H9 (cell line): ENCODE measurements at regions not wholly inside any gene's neighbourhood (a gene's known extent, or its start where the extent isn't known, plus 50 kb on each side); places are given as distances from the start of the nearest gene placed in this dataset.

Experiments used
- DNase-seq: peaks from one replicate; pipeline ENCODE4 v3.0.0-alpha.2; 2017
- H2AFZ ChIP-seq: one replicate; pipeline ENCODE4 v1.6.1; 2013; ENCODE audit warnings: mild to moderate bottlenecking, low read length, control low read depth, moderate library complexity
- H2AK5ac ChIP-seq: 2 replicates; pipeline ENCODE4 v1.6.1; 2013; ENCODE audit warnings: low read length, control low read depth, mixed read lengths; ENCODE audit not compliant: insufficient read length
- H2BK120ac ChIP-seq: one replicate; pipeline ENCODE4 v1.6.1; 2013; ENCODE audit warnings: low read depth, mild to moderate bottlenecking, low read length, control low read depth, inconsistent platforms; ENCODE audit not compliant: poor library complexity, severe bottlenecking
- H2BK12ac ChIP-seq: 2 replicates; pipeline ENCODE4 v1.6.1; 2013; ENCODE audit warnings: low read length, control low read depth, mixed read lengths, low read depth; ENCODE audit not compliant: insufficient read length
- H2BK15ac ChIP-seq: 2 replicates; pipeline ENCODE4 v1.6.1; 2013; ENCODE audit warnings: low read depth, low read length, control low read depth
- H2BK20ac ChIP-seq: one replicate; pipeline ENCODE4 v1.6.1; 2013; ENCODE audit warnings: low read depth, mild to moderate bottlenecking, low read length, control low read depth, inconsistent platforms; ENCODE audit not compliant: poor library complexity, severe bottlenecking
- H2BK5ac ChIP-seq: 2 replicates; pipeline ENCODE4 v1.6.1; 2013; ENCODE audit warnings: low read length, control low read depth, mixed read lengths; ENCODE audit not compliant: insufficient read length
- H3K14ac ChIP-seq: 2 replicates; pipeline ENCODE4 v1.6.1; 2013; ENCODE audit warnings: low read length, control low read depth; ENCODE audit not compliant: insufficient read depth
- H3K18ac ChIP-seq: 2 replicates; pipeline ENCODE4 v1.6.1; 2013; ENCODE audit warnings: low read depth, mild to moderate bottlenecking, mixed read lengths, low read length, control low read depth; ENCODE audit not compliant: insufficient read length
- H3K23ac ChIP-seq: 2 replicates; pipeline ENCODE4 v1.6.1; 2013; ENCODE audit warnings: low read length, control low read depth, mixed read lengths, low read depth; ENCODE audit not compliant: insufficient read length
- H3K23me2 ChIP-seq: 2 replicates; pipeline ENCODE4 v1.6.1; 2013; ENCODE audit warnings: low read depth, mild to moderate bottlenecking, mixed read lengths, low read length, control low read depth; ENCODE audit not compliant: insufficient read length, poor library complexity, severe bottlenecking
- H3K27ac ChIP-seq: 2 replicates; pipeline ENCODE4 v1.5.1; 2013; ENCODE audit warnings: low read length, control low read depth, mixed read lengths, low read depth; ENCODE audit not compliant: insufficient read length
- H3K27me3 ChIP-seq: 2 replicates; pipeline ENCODE4 v1.6.1; 2013; ENCODE audit warnings: low read length, control low read depth, inconsistent platforms; ENCODE audit not compliant: insufficient read depth
- H3K4ac ChIP-seq: 2 replicates; pipeline ENCODE4 v1.6.1; 2013; ENCODE audit warnings: low read depth, mild to moderate bottlenecking, control low read depth, inconsistent platforms, low read length, moderate library complexity
- H3K4me1 ChIP-seq: 2 replicates; pipeline ENCODE4 v1.6.1; 2013; ENCODE audit warnings: low read length, control low read depth, inconsistent platforms; ENCODE audit not compliant: insufficient read depth
- H3K4me2 ChIP-seq: 2 replicates; pipeline ENCODE4 v1.6.1; 2013; ENCODE audit warnings: low read length, control low read depth, mixed read lengths; ENCODE audit not compliant: insufficient read length, insufficient read depth
- H3K56ac ChIP-seq: 2 replicates; pipeline ENCODE4 v1.6.1; 2013; ENCODE audit warnings: low read depth, mild to moderate bottlenecking, mixed read lengths, low read length, control low read depth; ENCODE audit not compliant: insufficient read length
- H3K79me1 ChIP-seq: 2 replicates; pipeline ENCODE4 v1.6.1; 2013; ENCODE audit warnings: low read depth, mild to moderate bottlenecking, moderate library complexity, low read length, control low read depth, inconsistent platforms; ENCODE audit not compliant: insufficient read depth, poor library complexity, severe bottlenecking
- H3K79me2 ChIP-seq: 2 replicates; pipeline ENCODE4 v1.6.1; 2013; ENCODE audit warnings: low read length, control low read depth, inconsistent platforms; ENCODE audit not compliant: insufficient read depth
- H3K9ac ChIP-seq: 2 replicates; pipeline ENCODE4 v1.6.1; 2013; ENCODE audit warnings: low read length, control low read depth, mixed read lengths; ENCODE audit not compliant: insufficient read length; ENCODE audit errors: extremely low read depth
- H3K9me3 ChIP-seq: one replicate; pipeline ENCODE4 v1.6.1; 2013; ENCODE audit warnings: low read depth, low read length, inconsistent platforms; ENCODE audit not compliant: control insufficient read depth
- H3T11ph ChIP-seq: one replicate; pipeline ENCODE4 v1.6.1; 2013; ENCODE audit warnings: mild to moderate bottlenecking, low read length, control low read depth, inconsistent platforms
- H4K20me1 ChIP-seq: one replicate; pipeline ENCODE4 v1.6.1; 2013; ENCODE audit not compliant: control insufficient read depth, insufficient read length, insufficient read depth
- H4K5ac ChIP-seq: 2 replicates; pipeline ENCODE4 v1.6.1; 2013; ENCODE audit warnings: low read depth, mild to moderate bottlenecking, mixed read lengths, low read length, control low read depth; ENCODE audit not compliant: insufficient read length
- H4K8ac ChIP-seq: replicated peaks from 2 replicates; pipeline ENCODE4 v1.6.1; 2013; ENCODE audit warnings: low read length, control low read depth, mixed read lengths, low read depth; ENCODE audit not compliant: insufficient read length
- H4K91ac ChIP-seq: 2 replicates; pipeline ENCODE4 v1.6.1; 2013; ENCODE audit warnings: low read depth, mild to moderate bottlenecking, moderate library complexity, mixed read lengths, low read length, control low read depth; ENCODE audit not compliant: insufficient read length
- H3K27ac Mint-ChIP-seq, 3 experiments: 2 replicates in 2 of 3; 3 replicates in 1 of 3; pipeline ENCODE4 v1.8.0; 2020 to 2021; ENCODE audit warnings: mixed read lengths in 3 of 3, mild to moderate bottlenecking in 1 of 3, moderate library complexity in 1 of 3
- H3K27me3 Mint-ChIP-seq: 2 replicates; pipeline ENCODE4 v1.8.0; 2021; ENCODE audit warnings: low read depth, mild to moderate bottlenecking, moderate library complexity, mixed read lengths
- H3K36me3 Mint-ChIP-seq, 3 experiments: 2 replicates in 2 of 3; 3 replicates in 1 of 3; pipeline ENCODE4 v1.8.0; 2020 to 2021; ENCODE audit warnings: low read depth in 3 of 3, mixed read lengths in 3 of 3; ENCODE audit not compliant: insufficient read depth in 1 of 3
- H3K4me1 Mint-ChIP-seq, 2 experiments: 2 replicates each; pipeline ENCODE4 v1.8.0; 2020; ENCODE audit warnings: mixed read lengths in 2 of 2
- H3K4me3 Mint-ChIP-seq, 2 experiments: 2 replicates in 1 of 2; 3 replicates in 1 of 2; pipeline ENCODE4 v1.8.0; 2020 to 2021; ENCODE audit warnings: mild to moderate bottlenecking in 2 of 2, mixed read lengths in 2 of 2, moderate library complexity in 1 of 2
- H3K9me3 Mint-ChIP-seq, 2 experiments: 2 replicates in 1 of 2; 3 replicates in 1 of 2; pipeline ENCODE4 v1.8.0; 2020; ENCODE audit warnings: mild to moderate bottlenecking in 2 of 2, mixed read lengths in 2 of 2, moderate library complexity in 1 of 2
- CTCF ChIP-seq: fragments of 200-600 bp; sonication (generic); conservative IDR thresholded peaks from 3 replicates; pipeline ENCODE4 v1.8.0; 2021; ENCODE audit warnings: antibody characterized with exemption, mild to moderate bottlenecking
- WGBS: extraction: QIAGEN DNeasy Blood & Tissue Kit; methylation state at CpG from one replicate; pipeline ENCODE4 v1.1.7; 2013; ENCODE audit warnings: missing lambda C conversion rate, low lambda C conversion rate, mixed read lengths; ENCODE audit not compliant: insufficient read length; ENCODE audit errors: extremely low coverage; 5-methylcytosine and 5-hydroxymethylcytosine counted together

- Histone ChIP-seq H3K79me2 (no peaks in the 10 kb centered on the region), H2BK120ac (no peak overlapping the region), H3K23ac (no peak overlapping the region), H3K4me2 (no peak overlapping the region), H3K9ac (no peak overlapping the region), H3K4me1 (no peaks in the 10 kb centered on the region), H3K14ac (no peak overlapping the region), H2AK5ac (no peak overlapping the region), H4K20me1 (no peaks in the 10 kb centered on the region), H2BK5ac (no peak overlapping the region), H2BK12ac (no peak overlapping the region), H3K18ac (no peak overlapping the region), H2BK15ac (no peak overlapping the region), H3K4ac (no peak overlapping the region), H2AFZ (no peak overlapping the region), H3K27me3 (no peaks in the 10 kb centered on the region), H3T11ph (no peak overlapping the region), H4K91ac (no peak overlapping the region), H4K5ac (no peak overlapping the region), H3K27ac (no peak overlapping the region), H4K8ac (no peak overlapping the region), H2BK20ac (no peak overlapping the region), H3K9me3 (no peaks in the 10 kb centered on the region), H3K23me2 (no peaks in the 10 kb centered on the region), H3K56ac (no peak overlapping the region), H3K79me1 (no peaks in the 10 kb centered on the region)
- WGBS = no CpG with 5 or more reads among the region's 2 CpGs
- Mint-ChIP-seq H3K27ac (no peak overlapping the region), H3K9me3 (peaks cover 0 to 2% of the 10 kb centered on the region in 2 experiments; a peak in 1 of 5 replicates), H3K27me3 (no peaks in the 10 kb centered on the region), H3K36me3 (peaks cover 0 to under 1% (median 0%) of the 10 kb centered on the region in 3 experiments; a peak in 2 of 7 replicates), H3K4me3 (no peak overlapping the region), H3K4me1 (no peaks in the 10 kb centered on the region; a peak in 1 of 4 replicates)
- no peak for DNase-seq
- TF ChIP-seq CTCF = no peak
Observed at GRCh38 chr12:13422291-13422690, 225.8 kb downstream of the EMP1 start.
